NCI-H187 treated with DMSO at 0.1 percent for 48 hours (cell line): ENCODE measurements at regions not wholly inside any gene's neighbourhood (a gene's known extent, or its start where the extent isn't known, plus 50 kb on each side); places are given as distances from the start of the nearest gene placed in this dataset.

ENCODE experiments used
- DNase-seq: peaks from one replicate; lab custom pipeline; 2025; lab: John Stamatoyannopoulos, UW

- DNase-seq, result no peak
Measured at GRCh38 chr11:26777372-26777808, 55.5 kb upstream of the SLC5A12 start.

- DNase-seq, result no peak
Measured at GRCh38 chr11:26778000-26778757, 56.3 kb upstream of the SLC5A12 start.

GRCh38 chr11:26779074-26779865 lies 57.4 kb upstream of the SLC5A12 start:
- DNase-seq, result no peak

GRCh38 chr11:26780376-26781085 lies 58.7 kb upstream of the SLC5A12 start:
- no peak for DNase-seq

GRCh38 chr11:26782220-26782965 lies 60.5 kb upstream of the SLC5A12 start:
- DNase-seq, result no peak

- no peak for DNase-seq
Measured at GRCh38 chr11:26783997-26784396, 62.1 kb upstream of the SLC5A12 start.

GRCh38 chr11:26790738-26791137 lies 68.9 kb upstream of the SLC5A12 start:
- DNase-seq, result no peak

GRCh38 chr11:26792941-26793340 lies 71.1 kb upstream of the SLC5A12 start:
- DNase-seq, result no peak

- DNase-seq, result no peak
Measured at GRCh38 chr11:26793487-26793886, 71.6 kb upstream of the SLC5A12 start.

- DNase-seq, result no peak
Measured at GRCh38 chr11:26801601-26802000, 79.7 kb upstream of the SLC5A12 start.

GRCh38 chr11:26805001-26805400 lies 83.1 kb upstream of the SLC5A12 start:
- no peak for DNase-seq

GRCh38 chr11:26806219-26806618 lies 84.4 kb upstream of the SLC5A12 start:
- no peak for DNase-seq

GRCh38 chr11:26820739-26821138 lies 98.9 kb upstream of the SLC5A12 start:
- no peak for DNase-seq

GRCh38 chr11:26823963-26824362 lies 102.1 kb upstream of the SLC5A12 start:
- no peak for DNase-seq

GRCh38 chr11:26827567-26828081 lies 105.8 kb upstream of the SLC5A12 start:
- no peak for DNase-seq

- DNase-seq, result no peak
Measured at GRCh38 chr11:26828288-26828687, 106.4 kb upstream of the SLC5A12 start.

GRCh38 chr11:26830218-26830617 lies 108.4 kb upstream of the SLC5A12 start:
- DNase-seq, result no peak

- no peak for DNase-seq
Measured at GRCh38 chr11:26830757-26831156, 108.9 kb upstream of the SLC5A12 start.

- no peak for DNase-seq
Measured at GRCh38 chr11:26834601-26835000, 112.7 kb upstream of the SLC5A12 start.

GRCh38 chr11:26835611-26836010 lies 113.8 kb upstream of the SLC5A12 start:
- DNase-seq, result no peak

GRCh38 chr11:26837154-26837553 lies 115.3 kb upstream of the SLC5A12 start:
- DNase-seq, result no peak
